Medulla oblongata (tissue), 1 donor: ENCODE measurements at regions not wholly inside any gene's neighbourhood (a gene's known extent, or its start where the extent isn't known, plus 50 kb on each side); places are given as distances from the start of the nearest gene placed in this dataset.

Source experiments
- DNase-seq: peaks from one replicate; pipeline ENCODE4 v3.0.0-alpha.2; 2015; ENCODE audit errors: extremely low spot score

- no peak for DNase-seq
These were observed 195.8 kb downstream of the PTEN start for GRCh38 chr10:88059190-88059589.

- DNase-seq, result no peak
These were observed 197.3 kb downstream of the PTEN start for GRCh38 chr10:88060762-88061161.

DNA sequence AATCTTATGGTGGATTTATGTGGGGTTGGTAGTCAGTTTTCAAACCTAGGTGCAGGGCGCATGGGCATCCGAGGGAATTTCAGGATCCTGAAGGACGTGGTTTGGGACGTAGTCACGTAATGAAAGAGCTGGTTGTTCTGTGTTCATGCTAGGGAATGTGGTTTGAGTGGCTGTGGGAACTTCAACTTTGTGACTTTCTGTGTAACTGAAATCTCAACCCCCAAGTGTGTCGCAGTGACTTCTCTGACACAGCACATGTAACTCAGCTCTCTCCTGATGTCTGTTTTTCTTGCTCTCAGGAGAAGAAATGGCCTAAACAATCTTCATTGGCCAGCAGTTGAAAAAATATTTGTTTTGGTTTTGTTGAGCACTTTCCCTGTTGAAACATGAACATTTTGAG, 199.0 kb downstream of the PTEN start:
- DNase-seq, result no peak

DNA sequence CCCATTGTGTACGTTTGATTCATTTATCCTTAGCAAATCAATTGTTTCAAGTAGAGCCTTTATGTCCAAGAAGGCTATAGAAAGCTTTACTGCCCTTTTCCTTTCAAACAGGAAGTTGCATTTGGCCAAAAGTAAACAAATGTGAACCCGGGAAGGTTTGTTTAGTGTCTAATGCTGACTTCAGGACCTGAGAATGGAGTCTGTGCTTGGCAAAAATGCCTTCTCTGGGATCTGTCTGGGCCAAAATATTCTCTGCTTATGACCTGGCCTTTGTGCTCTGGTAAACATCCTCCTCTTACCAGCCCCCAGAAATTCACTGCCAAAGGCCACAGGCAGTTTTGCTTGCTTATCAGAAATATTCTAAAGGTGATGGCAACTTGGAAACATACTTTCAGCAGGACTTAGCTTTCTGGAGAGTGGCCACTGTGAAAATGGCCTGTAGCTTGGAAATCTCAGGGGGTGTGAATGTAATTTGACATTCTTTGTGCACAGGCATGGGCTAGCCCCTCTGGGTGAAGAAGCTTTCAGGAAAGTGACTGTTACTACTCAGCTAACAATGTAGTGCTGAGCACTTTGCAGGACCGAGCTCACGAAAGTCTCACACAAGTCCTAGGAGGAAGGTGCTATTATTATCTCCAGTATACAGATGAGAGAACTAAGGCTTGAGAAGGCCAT, 199.5 kb downstream of the PTEN start:
- DNase-seq, result no peak

DNA sequence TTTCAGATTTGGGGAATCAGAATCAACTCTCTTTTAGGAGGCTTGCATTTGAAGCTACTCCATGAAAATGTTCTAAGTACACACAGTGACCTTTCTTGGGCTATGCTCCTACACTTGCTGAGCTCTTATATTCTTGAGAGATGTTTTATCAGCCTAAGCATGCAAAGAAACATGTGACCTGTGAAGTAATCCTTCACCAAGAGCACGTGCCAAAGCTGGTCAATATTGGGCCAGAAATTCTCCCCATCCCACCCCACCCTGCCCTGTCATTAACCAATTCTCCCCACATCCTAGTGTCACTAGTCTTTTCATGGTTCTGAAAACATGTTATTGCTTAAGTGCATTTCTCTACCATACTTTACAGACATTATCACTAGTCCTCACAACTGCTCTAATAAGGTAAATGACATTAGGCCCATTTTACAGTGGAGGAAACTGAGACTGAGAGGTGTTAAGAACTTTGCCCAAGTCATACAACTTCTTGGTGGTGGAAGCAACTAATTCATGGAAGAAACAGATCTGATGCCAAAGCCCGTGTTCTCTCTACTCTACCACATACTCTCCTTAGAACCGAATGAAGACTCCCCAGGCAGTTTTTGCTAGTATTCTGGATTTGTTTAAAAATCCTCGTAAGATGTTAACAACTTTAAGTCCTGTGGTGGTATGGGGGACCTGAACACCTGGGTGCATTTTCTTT, 200.6 kb downstream of the PTEN start:
- DNase-seq, result no peak

DNA sequence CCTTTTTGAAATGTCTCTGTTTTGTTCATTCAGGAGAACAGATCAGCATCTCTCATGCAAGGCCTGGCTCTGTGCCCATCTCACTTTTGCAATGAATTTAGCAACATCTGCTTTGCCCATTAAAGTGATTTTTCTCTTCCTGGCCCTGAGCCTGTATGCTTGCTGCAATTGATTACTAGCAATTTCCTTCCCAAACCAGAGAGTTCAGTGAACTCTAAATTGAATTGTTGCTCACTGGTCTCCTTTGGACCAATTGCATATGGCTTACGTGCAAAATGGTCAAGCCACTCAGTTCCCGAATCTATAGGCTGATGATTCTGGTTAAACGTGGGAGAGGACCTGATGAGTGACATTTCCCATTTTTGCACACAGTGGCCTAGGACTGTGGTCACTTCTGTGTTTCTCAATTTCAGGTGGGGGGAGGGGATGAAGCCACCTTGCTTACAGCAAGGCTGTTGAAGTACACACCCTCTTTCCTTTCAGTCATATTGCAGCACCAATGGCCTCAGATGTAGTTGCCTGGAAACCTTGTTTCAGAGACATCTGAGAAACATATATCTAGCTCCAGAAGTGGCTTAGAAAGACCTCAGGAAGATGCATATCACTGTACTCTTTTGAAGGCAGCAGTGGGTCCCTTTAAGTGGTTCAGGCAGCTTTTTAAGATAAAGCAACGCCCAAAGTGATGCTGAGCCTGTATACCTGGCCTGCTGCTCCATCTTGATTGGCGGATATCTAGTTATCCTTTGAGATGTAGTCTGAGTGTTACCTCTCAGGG, 201.4 kb downstream of the PTEN start:
- DNase-seq, result peak; percentile 7

DNA sequence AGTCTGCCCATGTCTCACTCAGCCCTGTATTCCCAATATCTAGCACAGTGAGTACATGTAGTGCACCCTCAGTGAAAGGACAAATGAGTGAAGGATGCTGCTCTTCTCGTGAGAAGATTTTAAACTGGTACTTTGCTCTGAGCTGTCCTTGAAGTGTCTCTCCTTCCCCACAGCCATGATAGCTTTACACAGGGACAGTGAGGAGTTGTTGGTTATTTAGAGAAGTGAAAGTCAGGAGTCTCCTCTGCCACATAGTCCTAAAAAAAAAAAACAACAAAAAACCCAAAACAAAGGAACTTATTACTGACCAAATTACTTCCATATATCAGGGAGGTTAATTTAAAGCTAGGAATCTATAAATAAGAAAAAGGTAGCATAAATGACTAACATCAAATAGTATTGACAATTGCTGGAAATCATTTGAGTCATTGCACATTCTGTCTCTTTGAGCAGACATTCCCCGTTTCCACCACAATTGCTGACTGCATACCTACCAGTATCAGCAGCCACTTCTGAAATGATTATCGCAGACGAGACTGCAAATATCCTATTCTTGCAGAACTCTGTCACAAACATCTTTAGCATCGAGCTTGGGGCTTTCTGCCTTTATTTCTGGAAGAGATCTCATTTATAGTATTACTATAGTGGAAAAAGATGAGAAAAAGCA, 202.1 kb downstream of the PTEN start:
- DNase-seq, result peak; percentile 31

DNA sequence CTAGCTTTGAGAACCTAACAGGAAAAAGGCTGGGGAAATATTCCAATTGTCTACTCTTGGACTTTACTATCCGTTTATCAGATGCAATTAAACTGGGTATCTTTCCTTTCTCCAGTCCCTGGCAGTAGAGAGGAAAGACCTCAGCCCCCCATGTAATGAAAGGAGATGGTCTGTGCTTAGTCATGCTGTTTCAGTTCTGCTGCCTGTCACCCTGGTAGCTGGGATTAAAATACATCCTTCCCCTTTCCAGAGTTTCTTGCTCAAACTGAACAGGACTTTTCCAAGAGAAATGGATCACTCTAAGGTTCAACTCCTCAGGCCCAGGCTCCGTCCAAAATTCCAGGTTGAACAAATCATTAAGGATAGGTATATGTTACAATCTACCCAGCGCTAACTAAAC, 202.9 kb downstream of the PTEN start:
- peak; percentile 35 for DNase-seq

DNA sequence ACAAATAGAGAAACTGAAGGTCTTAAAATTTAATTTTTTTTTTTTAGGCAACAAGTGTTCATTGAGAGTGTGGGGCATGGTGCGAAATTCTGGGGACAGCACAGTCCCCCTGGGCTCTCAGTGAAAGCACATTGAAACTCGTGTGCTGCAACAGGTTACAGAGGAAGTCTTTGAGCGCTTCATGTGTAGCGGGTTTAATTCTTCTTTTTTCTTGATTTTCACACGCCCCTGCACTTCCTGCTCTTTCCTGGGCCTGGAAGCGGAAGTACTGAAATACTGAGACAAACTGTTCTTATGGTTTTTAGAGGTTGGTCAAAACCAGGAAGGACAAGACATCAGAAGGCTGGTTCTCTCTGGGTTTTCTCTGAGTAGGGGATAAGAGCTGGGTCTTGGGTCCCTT, 203.5 kb downstream of the PTEN start:
- DNase-seq, result peak; percentile 68

GRCh38 chr10:88067737-88068136, 204.3 kb downstream of the PTEN start:
- no peak for DNase-seq

GRCh38 chr10:88069338-88069737, 205.9 kb downstream of the PTEN start:
- DNase-seq, result no peak

GRCh38 chr10:88070080-88070880, 206.9 kb downstream of the PTEN start:
- no peak for DNase-seq

- no peak for DNase-seq
These were observed 208.5 kb downstream of the PTEN start for GRCh38 chr10:88071879-88072278.

DNA sequence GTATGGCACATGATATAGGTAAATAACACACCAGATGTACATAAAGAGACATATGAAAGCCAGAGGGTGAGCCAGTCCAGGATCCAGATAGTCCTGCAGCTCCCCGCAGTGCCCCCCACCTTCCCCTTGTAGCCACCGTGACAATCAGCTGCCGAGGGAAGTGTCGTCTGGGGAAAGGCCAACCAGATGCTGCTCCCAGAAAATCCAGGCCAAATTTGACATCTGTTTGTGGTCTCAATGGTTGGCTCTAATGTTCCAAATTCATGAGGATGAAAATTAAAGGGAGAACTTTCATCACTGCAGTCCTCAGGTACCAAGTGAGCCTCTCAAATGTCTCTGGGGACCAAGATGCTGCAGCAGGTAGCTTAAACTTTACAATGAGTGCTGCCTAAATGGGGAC, 210.3 kb downstream of the PTEN start:
- DNase-seq, result no peak

DNA sequence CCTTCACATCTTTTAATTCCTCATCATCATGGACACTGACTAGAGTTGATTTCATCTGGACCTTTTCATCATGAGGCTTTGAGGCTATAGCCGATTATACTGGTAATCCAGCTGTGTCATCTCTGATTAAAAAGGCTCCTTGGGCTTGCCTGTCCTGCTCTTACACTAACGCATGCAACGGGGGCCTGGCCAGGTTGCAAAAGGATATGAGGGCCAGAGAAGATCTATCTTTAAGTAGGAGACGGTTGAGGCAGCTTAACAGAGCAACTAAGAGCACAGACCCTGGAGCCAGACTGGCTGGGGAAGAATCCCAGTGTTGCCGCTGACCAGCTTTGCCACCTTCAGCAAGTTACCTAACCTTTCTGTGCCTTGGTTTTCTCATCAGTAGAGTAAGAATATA, 211.5 kb downstream of the PTEN start:
- DNase-seq, result no peak

- no peak for DNase-seq
These were observed 212.8 kb downstream of the PTEN start for GRCh38 chr10:88076027-88076880.

- no peak for DNase-seq
These were observed 214.6 kb downstream of the PTEN start for GRCh38 chr10:88077977-88078376.

DNA sequence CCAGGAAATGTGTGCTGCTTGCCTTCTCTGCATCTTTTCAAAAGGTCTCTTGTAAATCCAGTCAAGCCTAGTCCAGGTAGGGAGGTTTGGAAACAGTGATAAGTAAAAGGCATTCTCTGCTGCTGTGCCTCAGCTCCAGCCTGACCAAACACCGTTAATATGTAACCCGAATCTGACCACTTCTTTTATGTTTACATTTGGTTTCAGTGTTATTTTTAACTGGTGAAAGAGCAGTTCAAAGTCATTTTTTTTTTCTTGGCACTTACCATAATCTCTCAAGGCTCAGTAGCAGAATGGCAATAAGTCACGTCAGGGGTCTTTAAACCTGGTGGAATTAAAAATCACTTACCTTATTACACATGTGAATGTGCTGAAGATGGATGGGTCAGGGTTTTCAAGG, 216.8 kb downstream of the PTEN start:
- no peak for DNase-seq

DNA sequence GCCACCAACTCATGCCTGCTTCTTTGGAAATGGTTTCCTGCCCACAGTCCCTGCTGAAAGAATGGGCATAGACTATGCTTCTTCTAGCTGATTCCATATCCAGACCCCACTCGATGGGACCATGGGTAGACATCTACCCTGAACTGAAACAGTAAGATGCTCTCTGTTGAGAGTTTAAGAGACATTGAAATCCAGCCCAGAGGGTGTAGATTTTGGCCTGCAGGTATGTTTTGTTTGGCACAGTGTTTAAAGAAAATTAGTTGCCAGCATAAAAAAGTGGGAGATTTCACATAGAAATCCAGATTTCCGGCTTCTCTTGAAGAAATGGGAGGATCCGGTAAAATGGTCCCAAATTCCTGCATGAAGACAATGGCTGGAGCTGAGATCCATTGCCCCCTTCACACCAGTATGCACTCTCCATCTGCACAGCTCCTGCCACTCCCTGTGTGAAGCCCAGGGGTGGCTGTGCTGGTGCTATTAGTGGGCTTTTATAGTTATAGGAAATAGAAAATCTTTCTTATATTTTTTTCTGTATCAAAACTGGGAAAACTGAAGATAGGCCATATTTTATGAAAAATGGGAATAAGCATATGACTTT, 218.1 kb downstream of the PTEN start:
- no peak for DNase-seq

DNA sequence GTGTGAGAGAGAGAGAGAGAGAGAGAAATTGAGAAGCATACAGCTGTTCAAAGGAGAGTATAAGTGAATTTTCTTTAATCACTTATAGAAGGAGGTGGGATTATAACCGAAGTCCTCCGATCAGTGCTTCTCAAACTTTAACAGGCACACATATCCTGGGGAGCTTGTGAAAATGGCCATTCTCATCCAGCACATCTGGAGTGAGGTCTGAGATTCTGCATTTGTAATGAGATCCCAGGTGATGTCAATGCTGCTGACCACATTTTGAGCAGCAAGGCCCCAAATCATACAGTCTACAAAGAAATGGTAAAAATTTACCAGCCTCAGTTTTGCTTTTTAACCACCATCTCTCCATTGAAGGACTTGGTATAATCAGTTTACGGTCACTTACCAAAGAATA, 219.0 kb downstream of the PTEN start:
- no peak for DNase-seq
